Adrenal gland (tissue), 9 donors: ENCODE measurements at regions not wholly inside any gene's neighbourhood (a gene's known extent, or its start where the extent isn't known, plus 50 kb on each side); places are given as distances from the start of the nearest gene placed in this dataset.

Experiments used
- DNase-seq, 7 donors: peaks; one replicate each; pipeline ENCODE4 v3.0.0-alpha.2; 2019 to 2020
- H3K27ac ChIP-seq, 5 donors: fragments of 200-600 bp; sonication (generic) in 4 of 5; 1 replicate in 3 of 5; 2 replicates in 2 of 5; pipeline versions ENCODE4 v1.5.1 to v1.8.0; 2016 to 2020; ENCODE audit warnings: mild to moderate bottlenecking in 1 of 5
- H3K27me3 ChIP-seq: fragments of 200-600 bp; 2 replicates; pipeline ENCODE4 v1.8.0; 2021
- H3K36me3 ChIP-seq, 2 donors: fragments of 200-600 bp; replicated peaks in 1 of 2; 1 replicate in 1 of 2; 2 replicates in 1 of 2; pipeline versions ENCODE4 v1.5.1 to v1.8.0; 2018 to 2022
- H3K4me1 ChIP-seq, 2 donors: fragments of 200-600 bp; replicated peaks in 1 of 2; 1 replicate in 1 of 2; 2 replicates in 1 of 2; pipeline versions ENCODE4 v1.5.1 to v1.8.0; 2018 to 2021
- H3K4me3 ChIP-seq, 4 donors: fragments of 200-600 bp; sonication (generic) in 3 of 4; one replicate each; pipeline ENCODE4 v1.5.1; 2016 to 2018
- H3K9me3 ChIP-seq, 3 donors: fragments of 200-600 bp; sonication (generic) in 1 of 3; replicated peaks in 1 of 3; 1 replicate in 2 of 3; 2 replicates in 1 of 3; pipeline versions ENCODE4 v1.5.1 to v1.8.0; 2016 to 2021
- CTCF ChIP-seq, 6 experiments: fragments of 450-650 bp in 4 of 6; fragments of 200-600 bp in 2 of 6; sonication (generic) in 1 of 6; IDR thresholded peaks; 1 replicate in 5 of 6; 2 replicates in 1 of 6; pipeline versions ENCODE4 v1.5.1 to v1.8.0; 2016 to 2021; ENCODE audit warnings: antibody characterized with exemption in 6 of 6, mild to moderate bottlenecking in 2 of 6, moderate library complexity in 1 of 6
- POLR2A ChIP-seq, 2 donors: fragments of 450-650 bp; IDR thresholded peaks; one replicate each; pipeline ENCODE4 v1.6.1; 2017; ENCODE audit warnings: antibody characterized with exemption in 2 of 2, mild to moderate bottlenecking in 2 of 2, moderate library complexity in 1 of 2
- WGBS, 4 donors: extraction: QIAGEN DNeasy Blood & Tissue Kit in 2 of 4; methylation state at CpG; one replicate each; pipeline versions ENCODE4 v1.1.5 to v1.1.7; 2013 to 2017; 5-methylcytosine and 5-hydroxymethylcytosine counted together
- intact Hi-C, 2 donors: fragments of 100-400 bp; cut with DNase I; formaldehyde crosslinking; loops; one replicate each; pipeline versions ENCODE4 v1.14.1 to v1.15.0; 2022 to 2023
- donor health status: healthy with polysubstance abuse.
- donor health status: Bipolar disorder and iron deficiency.
- donor health status: DM: yes; HTN: yes; CAD: no.
- donor health status: DM: no; HTN: no; CAD: no.
- donor health status: DM: no; HTN: no; CAD: no.

GRCh38 chr11:95515371-95515770 lies 274.2 kb downstream of the FAM76B start:
- H3K4me1 ChIP-seq = peaks cover 10 to 15% of the 10 kb centered on the region in 2 donors
- no peaks in the 10 kb centered on the region for H3K9me3 ChIP-seq
- intact Hi-C loops = no loop called here
- TF ChIP-seq CTCF (IDR thresholded peaks at IDR 0.05) = no peak
- TF ChIP-seq POLR2A (IDR thresholded peaks at IDR 0.05) = no peak
- no peak for DNase-seq
- no peak overlapping the region for H3K4me3 ChIP-seq
- WGBS, 4 donors = 92 to 96% (median 94%) methylated on average over 2 of the region's 2 CpGs
- H3K27ac ChIP-seq = no peak overlapping the region
- H3K27me3 ChIP-seq = no peaks in the 10 kb centered on the region
- H3K36me3 ChIP-seq = no peaks in the 10 kb centered on the region

- WGBS, 4 donors = 70 to 83% (median 81%) methylated on average over 4 of the region's 4 CpGs
Observed at GRCh38 chr11:95514416-95515110, 275.0 kb downstream of the FAM76B start.

GRCh38 chr11:95512682-95513081 lies 276.9 kb downstream of the FAM76B start:
- Histone ChIP-seq H3K27me3 (no peaks in the 10 kb centered on the region), H3K4me3 (peak overlapping the region in 1 of 4 donors; percentile 30), H3K4me1 (peaks cover 10 to 15% of the 10 kb centered on the region in 2 donors), H3K27ac (peak overlapping the region in 4 of 5 donors; percentile 33 to 84 (median 69)), H3K9me3 (no peaks in the 10 kb centered on the region), H3K36me3 (no peaks in the 10 kb centered on the region)
- intact Hi-C loops = no loop called here
- DNase-seq = peak; percentile 74 to 91 (median 88)
- TF ChIP-seq POLR2A (IDR thresholded peaks at IDR 0.05) = no peak
- no peak for TF ChIP-seq CTCF (IDR thresholded peaks at IDR 0.05)
- 18 to 27% (median 26%) methylated on average over 4 of the region's 4 CpGs for WGBS, 4 donors

More at GRCh38 chr11:95514416-95515110, 275.0 kb downstream of the FAM76B start:
- intact Hi-C loops = no loop called here
- TF ChIP-seq CTCF (IDR thresholded peaks at IDR 0.05) (no peak), POLR2A (IDR thresholded peaks at IDR 0.05) (no peak)
- Histone ChIP-seq H3K27ac (no peak overlapping the region), H3K27me3 (no peaks in the 10 kb centered on the region), H3K4me3 (no peak overlapping the region), H3K36me3 (no peaks in the 10 kb centered on the region), H3K4me1 (peaks cover 10 to 15% of the 10 kb centered on the region in 2 donors), H3K9me3 (no peaks in the 10 kb centered on the region)
- no peak for DNase-seq

GRCh38 chr11:95512177-95512576 lies 277.4 kb downstream of the FAM76B start:
- intact Hi-C loops = no loop called here
- Histone ChIP-seq H3K4me1 (peaks cover 10 to 15% of the 10 kb centered on the region in 2 donors), H3K27me3 (no peaks in the 10 kb centered on the region), H3K36me3 (no peaks in the 10 kb centered on the region), H3K9me3 (no peaks in the 10 kb centered on the region), H3K4me3 (peak overlapping the region in 1 of 4 donors; percentile 30), H3K27ac (peak overlapping the region in 4 of 5 donors; percentile 33 to 84 (median 69))
- 22 to 39% (median 34%) methylated on average over 4 of the region's 4 CpGs for WGBS, 4 donors
- TF ChIP-seq POLR2A (IDR thresholded peaks at IDR 0.05) = no peak
- no peak for TF ChIP-seq CTCF (IDR thresholded peaks at IDR 0.05)
- DNase-seq = peak; percentile 47 to 78 (median 65)
